Esophagus squamous epithelium (tissue), 5 donors: ENCODE measurements at regions not wholly inside any gene's neighbourhood (a gene's known extent, or its start where the extent isn't known, plus 50 kb on each side); places are given as distances from the start of the nearest gene placed in this dataset.

Source experiments
- DNase-seq: peaks from one replicate; lab custom pipeline; 2025; lab: John Stamatoyannopoulos, UW
- H3K27ac ChIP-seq, 4 donors: fragments of 200-600 bp; sonication (generic); one replicate each; pipeline ENCODE4 v1.5.1; 2016 to 2019; ENCODE audit warnings: mild to moderate bottlenecking in 1 of 4
- H3K27me3 ChIP-seq, 4 donors: fragments of 200-600 bp; sonication (generic); 1 replicate in 3 of 4; 2 replicates in 1 of 4; pipeline versions ENCODE4 v1.5.1 to v1.6.0; 2017 to 2021; ENCODE audit warnings: antibody characterized with exemption in 1 of 4
- H3K36me3 ChIP-seq, 3 donors: fragments of 200-600 bp; sonication (generic); one replicate each; pipeline ENCODE4 v1.5.1; 2016 to 2019
- H3K4me1 ChIP-seq, 3 donors: fragments of 200-600 bp; sonication (generic); one replicate each; pipeline ENCODE4 v1.5.1; 2017 to 2019
- H3K4me3 ChIP-seq, 4 donors: fragments of 200-600 bp; sonication (generic); 1 replicate in 3 of 4; 2 replicates in 1 of 4; pipeline ENCODE4 v1.5.1; 2016 to 2019; ENCODE audit warnings: mild to moderate bottlenecking in 2 of 4, moderate library complexity in 1 of 4
- H3K9me3 ChIP-seq, 3 donors: fragments of 200-600 bp; sonication (generic); one replicate each; pipeline ENCODE4 v1.5.1; 2016 to 2019
- POLR2A ChIP-seq, 4 donors: fragments of 450-650 bp; IDR thresholded peaks; one replicate each; pipeline ENCODE4 v1.6.1; 2017; ENCODE audit warnings: antibody characterized with exemption in 4 of 4, mild to moderate bottlenecking in 4 of 4, moderate library complexity in 3 of 4
- WGBS, 2 donors: methylation state at CpG; one replicate each; pipeline ENCODE4 v1.1.5; 2018; 5-methylcytosine and 5-hydroxymethylcytosine counted together
- intact Hi-C: fragments of 100-400 bp; cut with DNase I; formaldehyde crosslinking; loops from one replicate; pipeline ENCODE4 v1.15.0; 2022
- TF ChIP-seq, protein P1 (sequence below), 6 experiments: fragments of 450-650 bp in 4 of 6; fragments of 200-600 bp in 2 of 6; sonication (generic) in 2 of 6; IDR thresholded peaks; one replicate each; pipeline ENCODE4 v1.5.1; 2016 to 2019; ENCODE audit warnings: antibody characterized with exemption in 6 of 6, mild to moderate bottlenecking in 4 of 6, moderate library complexity in 4 of 6
- donor health status: DM: yes; HTN: yes; CAD: no.

- no peaks in the 10 kb centered on the region for H3K4me1 ChIP-seq
- DNase-seq = no peak
- H3K36me3 ChIP-seq = no peaks in the 10 kb centered on the region
- intact Hi-C loops = no loop called here
- no peaks in the 10 kb centered on the region for H3K9me3 ChIP-seq
- H3K4me3 ChIP-seq = no peak overlapping the region
- H3K27me3 ChIP-seq = no peaks in the 10 kb centered on the region
- no peak overlapping the region for H3K27ac ChIP-seq
- 52 to 80% methylated on average over 1 of the region's 1 CpG for WGBS, 2 donors
- TF ChIP-seq, protein P1, sequence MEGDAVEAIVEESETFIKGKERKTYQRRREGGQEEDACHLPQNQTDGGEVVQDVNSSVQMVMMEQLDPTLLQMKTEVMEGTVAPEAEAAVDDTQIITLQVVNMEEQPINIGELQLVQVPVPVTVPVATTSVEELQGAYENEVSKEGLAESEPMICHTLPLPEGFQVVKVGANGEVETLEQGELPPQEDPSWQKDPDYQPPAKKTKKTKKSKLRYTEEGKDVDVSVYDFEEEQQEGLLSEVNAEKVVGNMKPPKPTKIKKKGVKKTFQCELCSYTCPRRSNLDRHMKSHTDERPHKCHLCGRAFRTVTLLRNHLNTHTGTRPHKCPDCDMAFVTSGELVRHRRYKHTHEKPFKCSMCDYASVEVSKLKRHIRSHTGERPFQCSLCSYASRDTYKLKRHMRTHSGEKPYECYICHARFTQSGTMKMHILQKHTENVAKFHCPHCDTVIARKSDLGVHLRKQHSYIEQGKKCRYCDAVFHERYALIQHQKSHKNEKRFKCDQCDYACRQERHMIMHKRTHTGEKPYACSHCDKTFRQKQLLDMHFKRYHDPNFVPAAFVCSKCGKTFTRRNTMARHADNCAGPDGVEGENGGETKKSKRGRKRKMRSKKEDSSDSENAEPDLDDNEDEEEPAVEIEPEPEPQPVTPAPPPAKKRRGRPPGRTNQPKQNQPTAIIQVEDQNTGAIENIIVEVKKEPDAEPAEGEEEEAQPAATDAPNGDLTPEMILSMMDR (IDR thresholded peaks at IDR 0.05) = no peak
- no peak for TF ChIP-seq POLR2A (IDR thresholded peaks at IDR 0.05)
Measured at GRCh38 chrX:93598076-93598475, 75.3 kb downstream of the NAP1L3 start.

GRCh38 chrX:93594780-93595179 lies 78.6 kb downstream of the NAP1L3 start:
- Histone ChIP-seq H3K4me1 (no peaks in the 10 kb centered on the region), H3K27ac (no peak overlapping the region), H3K27me3 (no peaks in the 10 kb centered on the region), H3K9me3 (no peaks in the 10 kb centered on the region), H3K36me3 (no peaks in the 10 kb centered on the region), H3K4me3 (no peak overlapping the region)
- no peak for DNase-seq
- intact Hi-C loops = no loop called here
- no peak for TF ChIP-seq POLR2A (IDR thresholded peaks at IDR 0.05)
- TF ChIP-seq, protein P1 (IDR thresholded peaks at IDR 0.05) = no peak
- 18 to 20% methylated on average over 1 to 2 of the region's 2 CpGs for WGBS, 2 donors

DNA sequence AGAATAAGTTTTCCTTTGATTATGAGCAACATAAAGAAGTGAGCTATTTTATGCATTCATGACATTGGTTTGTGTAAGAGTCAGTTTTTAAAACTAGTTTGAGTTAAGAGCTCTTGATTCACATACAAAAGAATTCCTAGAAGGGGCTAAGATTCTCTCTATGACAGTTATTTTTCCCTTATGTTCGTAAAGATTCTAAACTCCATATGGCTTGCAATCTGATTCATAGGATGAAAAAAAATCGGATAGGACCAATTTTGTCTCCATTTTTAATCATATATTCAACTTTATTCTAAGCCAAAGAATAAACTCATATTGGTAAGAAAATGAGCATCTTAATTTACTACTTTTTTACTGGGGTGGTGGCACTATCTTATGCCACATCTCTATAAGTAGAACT lies 79.4 kb downstream of the NAP1L3 start:
- Histone ChIP-seq H3K36me3 (no peaks in the 10 kb centered on the region), H3K27ac (no peak overlapping the region), H3K27me3 (no peaks in the 10 kb centered on the region), H3K4me1 (no peaks in the 10 kb centered on the region), H3K4me3 (no peak overlapping the region), H3K9me3 (no peaks in the 10 kb centered on the region)
- intact Hi-C loops = no loop called here
- DNase-seq = no peak
- 34 to 41% methylated on average over 2 of the region's 2 CpGs for WGBS, 2 donors
- TF ChIP-seq, protein P1 (IDR thresholded peaks at IDR 0.05) = no peak
- TF ChIP-seq POLR2A (IDR thresholded peaks at IDR 0.05) = no peak

DNA sequence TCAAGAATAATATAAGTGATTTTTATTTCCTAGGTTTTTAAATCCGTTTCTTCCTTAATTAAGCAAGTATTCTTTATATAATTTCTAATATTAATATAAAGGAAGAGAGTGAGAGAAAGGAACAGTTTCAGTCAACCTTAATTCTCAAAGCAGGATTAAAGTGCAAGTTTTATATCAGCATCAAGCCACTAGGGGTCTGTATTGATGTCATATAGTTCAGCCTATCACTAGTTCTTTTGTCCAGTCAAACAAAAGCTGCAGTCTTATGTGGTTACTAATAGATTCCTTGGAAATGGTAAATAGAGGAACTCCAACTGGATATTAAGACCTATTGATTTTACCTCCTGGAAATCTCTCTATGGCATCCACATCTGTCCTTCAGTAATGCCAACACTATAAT lies 82.0 kb downstream of the NAP1L3 start:
- intact Hi-C loops = no loop called here
- Histone ChIP-seq H3K27ac (no peak overlapping the region), H3K9me3 (no peaks in the 10 kb centered on the region), H3K4me3 (no peak overlapping the region), H3K4me1 (no peaks in the 10 kb centered on the region), H3K27me3 (no peaks in the 10 kb centered on the region), H3K36me3 (no peaks in the 10 kb centered on the region)
- TF ChIP-seq, protein P1 (IDR thresholded peaks at IDR 0.05) = no peak
- TF ChIP-seq POLR2A (IDR thresholded peaks at IDR 0.05) = no peak
- no peak for DNase-seq
- 40 to 41% methylated on average over 1 of the region's 1 CpG for WGBS, 2 donors

- intact Hi-C loops = no loop called here
- TF ChIP-seq, protein P1 (IDR thresholded peaks at IDR 0.05) = no peak
- no peak for TF ChIP-seq POLR2A (IDR thresholded peaks at IDR 0.05)
- H3K36me3 ChIP-seq = no peaks in the 10 kb centered on the region
- H3K27ac ChIP-seq = no peak overlapping the region
- no peak overlapping the region for H3K4me3 ChIP-seq
- H3K27me3 ChIP-seq = no peaks in the 10 kb centered on the region
- no peaks in the 10 kb centered on the region for H3K9me3 ChIP-seq
- no peaks in the 10 kb centered on the region for H3K4me1 ChIP-seq
- DNase-seq = no peak
Measured at GRCh38 chrX:93585661-93586060, 87.7 kb downstream of the NAP1L3 start.
